CD14-positive monocyte (primary cell): ENCODE measurements at regions not wholly inside any gene's neighbourhood (a gene's known extent, or its start where the extent isn't known, plus 50 kb on each side); places are given as distances from the start of the nearest gene placed in this dataset.

Source experiments
- DNase-seq, 3 donors: peaks; one replicate each; pipeline ENCODE4 v3.0.0-alpha.2; 2011 to 2022
- H2AFZ ChIP-seq: 2 replicates; pipeline ENCODE4 v1.6.0; 2012; ENCODE audit warnings: mild to moderate bottlenecking, low read depth, low read length, inconsistent platforms; ENCODE audit not compliant: insufficient read depth, poor library complexity, severe bottlenecking
- H3K27ac ChIP-seq, 2 donors: 1 replicate in 1 of 2; 2 replicates in 1 of 2; pipeline ENCODE4 v1.5.1; 2012 to 2013; ENCODE audit warnings: low read length in 2 of 2, control low read depth in 1 of 2, inconsistent platforms in 1 of 2, low read depth in 1 of 2, mild to moderate bottlenecking in 1 of 2
- H3K27me3 ChIP-seq, 2 donors: one replicate each; pipeline versions ENCODE4 v1.6.0 to v1.6.1; 2011 to 2013; ENCODE audit warnings: low read length in 2 of 2; ENCODE audit not compliant: control insufficient read depth in 2 of 2, insufficient read depth in 2 of 2
- H3K36me3 ChIP-seq, 2 donors: replicated peaks in 1 of 2; 1 replicate in 1 of 2; 2 replicates in 1 of 2; pipeline versions ENCODE4 v1.5.1 to v1.6.1; 2012 to 2013; ENCODE audit warnings: low read length in 2 of 2, control low read depth in 1 of 2, inconsistent platforms in 1 of 2, mild to moderate bottlenecking in 1 of 2; ENCODE audit not compliant: insufficient read depth in 2 of 2, control insufficient read depth in 1 of 2
- H3K4me1 ChIP-seq, 2 donors: 1 replicate in 1 of 2; 2 replicates in 1 of 2; pipeline versions ENCODE4 v1.5.1 to v1.6.1; 2012 to 2013; ENCODE audit warnings: low read length in 2 of 2, control low read depth in 1 of 2, inconsistent platforms in 1 of 2, mild to moderate bottlenecking in 1 of 2, moderate library complexity in 1 of 2; ENCODE audit not compliant: insufficient read depth in 2 of 2, control insufficient read depth in 1 of 2
- H3K4me2 ChIP-seq: replicated peaks from 2 replicates; pipeline ENCODE3; 2012; ENCODE audit warnings: low read length, moderate library complexity, mild to moderate bottlenecking; ENCODE audit not compliant: poor library complexity, severe bottlenecking; ENCODE audit errors: extremely low read depth
- H3K4me3 ChIP-seq, 3 experiments: fragments of 200-600 bp in 1 of 3; sonication (generic) in 1 of 3; replicated peaks in 1 of 3; 1 replicate in 2 of 3; 2 replicates in 1 of 3; pipeline ENCODE4 v1.5.1; 2011 to 2013; ENCODE audit warnings: low read length in 3 of 3, mild to moderate bottlenecking in 3 of 3, control low read depth in 2 of 3, low read depth in 2 of 3, inconsistent platforms in 1 of 3, moderate library complexity in 1 of 3
- H3K79me2 ChIP-seq: 2 replicates; pipeline ENCODE4 v1.6.0; 2012; ENCODE audit warnings: mild to moderate bottlenecking, control low read depth, inconsistent platforms, low read length, moderate library complexity; ENCODE audit not compliant: insufficient read depth
- H3K9ac ChIP-seq: 2 replicates; pipeline ENCODE4 v1.6.0; 2017; ENCODE audit warnings: low read length, mild to moderate bottlenecking; ENCODE audit not compliant: insufficient read depth, poor library complexity, severe bottlenecking
- H3K9me3 ChIP-seq, 2 donors: replicated peaks in 1 of 2; 1 replicate in 1 of 2; 2 replicates in 1 of 2; pipeline versions ENCODE4 v1.5.1 to v1.6.1; 2012 to 2013; ENCODE audit warnings: low read length in 2 of 2, control low read depth in 1 of 2; ENCODE audit not compliant: control insufficient read depth in 1 of 2, insufficient read depth in 1 of 2
- H4K20me1 ChIP-seq: 2 replicates; pipeline ENCODE4 v1.6.0; 2012; ENCODE audit warnings: mild to moderate bottlenecking, low read length, control low read depth, moderate library complexity; ENCODE audit not compliant: insufficient read depth
- H3K27ac Mint-ChIP-seq, 7 donors: one replicate each; pipeline ENCODE4 v1.8.0; 2020; ENCODE audit warnings: mild to moderate bottlenecking in 7 of 7, mixed read lengths in 7 of 7, moderate library complexity in 6 of 7, inconsistent platforms in 2 of 7
- H3K27me3 Mint-ChIP-seq, 3 donors: one replicate each; pipeline ENCODE4 v1.8.0; 2021 to 2022; ENCODE audit warnings: low read depth in 3 of 3, mild to moderate bottlenecking in 3 of 3, mixed read lengths in 3 of 3, moderate library complexity in 3 of 3, inconsistent platforms in 1 of 3
- H3K36me3 Mint-ChIP-seq, 2 donors: one replicate each; pipeline ENCODE4 v1.8.0; 2020; ENCODE audit warnings: mixed read lengths in 2 of 2, inconsistent platforms in 1 of 2, mild to moderate bottlenecking in 1 of 2
- H3K4me1 Mint-ChIP-seq: one replicate; pipeline ENCODE4 v1.8.0; 2020; ENCODE audit warnings: mild to moderate bottlenecking, mixed read lengths
- H3K4me3 Mint-ChIP-seq, 2 donors: one replicate each; pipeline ENCODE4 v1.8.0; 2020; ENCODE audit warnings: mild to moderate bottlenecking in 2 of 2, mixed read lengths in 2 of 2, moderate library complexity in 1 of 2
- H3K9me3 Mint-ChIP-seq, 7 donors: one replicate each; pipeline ENCODE4 v1.8.0; 2020 to 2022; ENCODE audit warnings: mixed read lengths in 7 of 7, mild to moderate bottlenecking in 6 of 7, moderate library complexity in 6 of 7, inconsistent platforms in 2 of 7
- WGBS: methylation state at CpG from one replicate; pipeline ENCODE4 v1.1.5; 2013; ENCODE audit warnings: missing lambda C conversion rate; ENCODE audit not compliant: insufficient coverage; 5-methylcytosine and 5-hydroxymethylcytosine counted together
- intact Hi-C, 2 donors: fragments of 100-400 bp; cut with micrococcal nuclease; formaldehyde crosslinking; loops; one replicate each; pipeline versions ENCODE4 v1.15.0 to v1.15.1; 2023
- TF ChIP-seq, protein P1 (sequence below): fragments of 200-600 bp; IDR thresholded peaks from one replicate; pipeline ENCODE4 v1.8.0; 2022; ENCODE audit warnings: antibody characterized with exemption, mild to moderate bottlenecking

DNA sequence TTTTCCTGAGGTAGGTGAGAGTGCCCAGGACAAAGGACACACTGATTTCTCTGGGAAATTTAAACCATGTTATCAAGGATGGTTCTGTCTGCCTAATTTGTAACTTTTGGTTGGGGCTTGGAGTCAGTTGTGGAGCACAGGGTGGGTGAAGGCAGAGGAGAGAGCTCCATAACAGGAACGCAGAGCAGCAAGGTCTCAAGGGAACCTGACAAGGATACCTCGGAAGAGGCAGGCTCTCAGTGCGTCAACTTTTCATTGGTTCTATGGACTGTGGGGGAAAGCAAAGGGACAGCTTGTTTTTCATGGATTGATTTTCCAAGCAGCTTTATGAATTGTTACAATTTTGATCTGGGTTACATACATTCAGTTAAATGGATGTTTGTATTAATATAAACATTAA is 110.4 kb downstream of the SLIT2 start:
- H3K36me3 ChIP-seq: no peaks in the 10 kb centered on the region
- no peaks in the 10 kb centered on the region for H3K4me1 Mint-ChIP-seq
- no peak overlapping the region for H3K27ac ChIP-seq
- peaks cover 0 to 4% (median 3%) of the 10 kb centered on the region in 7 donors for H3K9me3 Mint-ChIP-seq
- no peak overlapping the region for H3K4me3 Mint-ChIP-seq
- WGBS: 96% methylated on average over 3 of the region's 3 CpGs
- H3K9me3 ChIP-seq: no peaks in the 10 kb centered on the region
- no peak overlapping the region for H3K9ac ChIP-seq
- H3K4me2 ChIP-seq: no peak overlapping the region
- H3K27me3 Mint-ChIP-seq: no peaks in the 10 kb centered on the region
- DNase-seq: no peak
- H4K20me1 ChIP-seq: no peaks in the 10 kb centered on the region
- H3K27me3 ChIP-seq: no peaks in the 10 kb centered on the region
- no peaks in the 10 kb centered on the region for H3K36me3 Mint-ChIP-seq
- no peak overlapping the region for H2AFZ ChIP-seq
- intact Hi-C loops: no loop called here
- no peaks in the 10 kb centered on the region for H3K79me2 ChIP-seq
- H3K27ac Mint-ChIP-seq: no peak overlapping the region
- H3K4me3 ChIP-seq: no peak overlapping the region
- H3K4me1 ChIP-seq: no peaks in the 10 kb centered on the region
- TF ChIP-seq, protein P1, sequence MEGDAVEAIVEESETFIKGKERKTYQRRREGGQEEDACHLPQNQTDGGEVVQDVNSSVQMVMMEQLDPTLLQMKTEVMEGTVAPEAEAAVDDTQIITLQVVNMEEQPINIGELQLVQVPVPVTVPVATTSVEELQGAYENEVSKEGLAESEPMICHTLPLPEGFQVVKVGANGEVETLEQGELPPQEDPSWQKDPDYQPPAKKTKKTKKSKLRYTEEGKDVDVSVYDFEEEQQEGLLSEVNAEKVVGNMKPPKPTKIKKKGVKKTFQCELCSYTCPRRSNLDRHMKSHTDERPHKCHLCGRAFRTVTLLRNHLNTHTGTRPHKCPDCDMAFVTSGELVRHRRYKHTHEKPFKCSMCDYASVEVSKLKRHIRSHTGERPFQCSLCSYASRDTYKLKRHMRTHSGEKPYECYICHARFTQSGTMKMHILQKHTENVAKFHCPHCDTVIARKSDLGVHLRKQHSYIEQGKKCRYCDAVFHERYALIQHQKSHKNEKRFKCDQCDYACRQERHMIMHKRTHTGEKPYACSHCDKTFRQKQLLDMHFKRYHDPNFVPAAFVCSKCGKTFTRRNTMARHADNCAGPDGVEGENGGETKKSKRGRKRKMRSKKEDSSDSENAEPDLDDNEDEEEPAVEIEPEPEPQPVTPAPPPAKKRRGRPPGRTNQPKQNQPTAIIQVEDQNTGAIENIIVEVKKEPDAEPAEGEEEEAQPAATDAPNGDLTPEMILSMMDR: no peak

GRCh38 chr4:20364969-20365368 is 113.3 kb downstream of the SLIT2 start:
- H3K36me3 Mint-ChIP-seq: no peaks in the 10 kb centered on the region
- peaks cover 0 to 3% (median 0%) of the 10 kb centered on the region in 7 donors for H3K9me3 Mint-ChIP-seq
- no peaks in the 10 kb centered on the region for H3K9me3 ChIP-seq
- DNase-seq: no peak
- TF ChIP-seq, protein P1: no peak
- no peaks in the 10 kb centered on the region for H4K20me1 ChIP-seq
- H3K9ac ChIP-seq: no peak overlapping the region
- no peak overlapping the region for H3K27ac Mint-ChIP-seq
- no peak overlapping the region for H3K4me3 ChIP-seq
- no peak overlapping the region for H3K4me3 Mint-ChIP-seq
- H3K27ac ChIP-seq: no peak overlapping the region
- H3K4me1 ChIP-seq: no peaks in the 10 kb centered on the region
- H3K36me3 ChIP-seq: no peaks in the 10 kb centered on the region
- no peak overlapping the region for H3K4me2 ChIP-seq
- H2AFZ ChIP-seq: no peak overlapping the region
- intact Hi-C loops: no loop called here
- H3K4me1 Mint-ChIP-seq: no peaks in the 10 kb centered on the region
- WGBS: no CpG with 5 or more reads among the region's 4 CpGs
- no peaks in the 10 kb centered on the region for H3K27me3 ChIP-seq
- no peaks in the 10 kb centered on the region for H3K27me3 Mint-ChIP-seq
- H3K79me2 ChIP-seq: no peaks in the 10 kb centered on the region
